Skeletal muscle tissue (tissue), 3 donors: ENCODE measurements at regions not wholly inside any gene's neighbourhood (a gene's known extent, or its start where the extent isn't known, plus 50 kb on each side); places are given as distances from the start of the nearest gene placed in this dataset.
"Not testable (repeated sequence)": the region's sequence is repeated elsewhere in the genome, so short reads cannot be mapped to it uniquely, and the experiment has no call there.

Source experiments
- H3K27ac ChIP-seq: one replicate; pipeline ENCODE4 v1.7.0; 2013; ENCODE audit warnings: mild to moderate bottlenecking, low read depth, low read length, inconsistent platforms
- H3K27me3 ChIP-seq, 3 donors: one replicate each; pipeline ENCODE4 v1.7.0; 2013; ENCODE audit warnings: low read length in 3 of 3; ENCODE audit not compliant: control insufficient read depth in 3 of 3, insufficient read depth in 3 of 3
- H3K36me3 ChIP-seq, 3 donors: one replicate each; pipeline ENCODE4 v1.7.0; 2013; ENCODE audit warnings: low read length in 3 of 3; ENCODE audit not compliant: control insufficient read depth in 3 of 3, insufficient read depth in 3 of 3
- H3K4me1 ChIP-seq, 3 donors: one replicate each; pipeline ENCODE4 v1.7.0; 2013; ENCODE audit warnings: low read length in 3 of 3, mild to moderate bottlenecking in 3 of 3; ENCODE audit not compliant: control insufficient read depth in 3 of 3, insufficient read depth in 3 of 3
- H3K4me3 ChIP-seq, 3 donors: one replicate each; pipeline ENCODE4 v1.7.0; 2013; ENCODE audit warnings: low read length in 3 of 3
- H3K9ac ChIP-seq, 3 donors: one replicate each; pipeline ENCODE4 v1.7.0; 2013; ENCODE audit warnings: low read length in 3 of 3, mild to moderate bottlenecking in 3 of 3, moderate library complexity in 2 of 3, low read depth in 1 of 3
- H3K9me3 ChIP-seq, 3 donors: one replicate each; pipeline ENCODE4 v1.7.0; 2013; ENCODE audit warnings: low read length in 3 of 3; ENCODE audit not compliant: control insufficient read depth in 3 of 3
- donor health status: Osteomylitis.

- Histone ChIP-seq H3K27ac (no peak overlapping the region), H3K27me3 (no peaks in the 10 kb centered on the region), H3K9me3 (no peaks in the 10 kb centered on the region), H3K4me1 (peaks cover 0 to 7% (median 5%) of the 10 kb centered on the region in 3 donors), H3K4me3 (no peak overlapping the region), H3K9ac (no peak overlapping the region), H3K36me3 (no peaks in the 10 kb centered on the region)
Measured at GRCh38 chr2:43010438-43011157, 215.8 kb downstream of the ZFP36L2 start.

GRCh38 chr2:43009448-43009847, 217.0 kb downstream of the ZFP36L2 start:
- Histone ChIP-seq H3K36me3 (no peaks in the 10 kb centered on the region), H3K9me3 (no peaks in the 10 kb centered on the region)

DNA sequence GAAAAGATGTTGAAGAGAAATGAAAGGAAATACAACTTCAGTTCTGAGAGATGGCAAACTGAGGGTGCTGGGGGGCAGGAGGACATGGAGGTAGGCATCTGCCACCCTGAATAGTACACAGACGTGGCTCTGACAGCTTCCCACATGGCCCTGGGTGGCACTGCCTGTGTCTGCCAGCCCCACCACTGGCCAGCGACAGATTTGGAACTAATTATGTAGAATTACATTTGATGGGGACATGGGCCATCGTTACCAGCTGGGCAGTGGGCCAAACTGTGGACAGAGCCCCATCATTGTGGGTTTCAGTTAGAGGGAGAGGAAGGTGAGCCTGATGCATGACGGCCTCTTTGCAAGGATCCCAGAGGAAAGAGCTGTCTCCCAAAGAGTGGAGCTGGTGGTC, 216.0 kb upstream of the HAAO start:
- no peak overlapping the region for H3K27ac ChIP-seq
- H3K4me1 ChIP-seq, result peaks cover 0 to 7% (median 5%) of the 10 kb centered on the region in 3 donors
- no peaks in the 10 kb centered on the region for H3K27me3 ChIP-seq
- no peaks in the 10 kb centered on the region for H3K36me3 ChIP-seq
- no peak overlapping the region for H3K9ac ChIP-seq
- H3K4me3 ChIP-seq, result no peak overlapping the region
- H3K9me3 ChIP-seq, result no peaks in the 10 kb centered on the region

More at GRCh38 chr2:43009448-43009847, 217.0 kb downstream of the ZFP36L2 start:
- Histone ChIP-seq H3K4me1 (peaks cover 0 to 7% (median 5%) of the 10 kb centered on the region in 3 donors), H3K27me3 (no peaks in the 10 kb centered on the region), H3K27ac (no peak overlapping the region), H3K4me3 (no peak overlapping the region), H3K9ac (no peak overlapping the region)

- Histone ChIP-seq H3K27ac (no peak overlapping the region), H3K4me3 (no peak overlapping the region), H3K9me3 (no peaks in the 10 kb centered on the region), H3K36me3 (no peaks in the 10 kb centered on the region), H3K4me1 (peaks cover 0 to 7% (median 5%) of the 10 kb centered on the region in 3 donors), H3K9ac (no peak overlapping the region), H3K27me3 (no peaks in the 10 kb centered on the region)
Measured at GRCh38 chr2:43007901-43008300, 215.5 kb upstream of the HAAO start.

- Histone ChIP-seq H3K9me3 (no peaks in the 10 kb centered on the region), H3K27ac (no peak overlapping the region), H3K4me1 (peaks cover 0 to 7% (median 5%) of the 10 kb centered on the region in 3 donors), H3K9ac (no peak overlapping the region), H3K27me3 (no peaks in the 10 kb centered on the region), H3K4me3 (no peak overlapping the region), H3K36me3 (no peaks in the 10 kb centered on the region)
Measured at GRCh38 chr2:43006834-43007543, 214.6 kb upstream of the HAAO start.

- Histone ChIP-seq H3K36me3 (no peaks in the 10 kb centered on the region), H3K9ac (no peak overlapping the region), H3K9me3 (no peaks in the 10 kb centered on the region), H3K4me1 (peaks cover 0 to 6% (median 5%) of the 10 kb centered on the region in 3 donors), H3K4me3 (no peak overlapping the region), H3K27me3 (no peaks in the 10 kb centered on the region), H3K27ac (no peak overlapping the region)
Measured at GRCh38 chr2:43005975-43006833, 213.8 kb upstream of the HAAO start.

GRCh38 chr2:43005245-43005974, 213.0 kb upstream of the HAAO start:
- Histone ChIP-seq H3K9ac (no peak overlapping the region), H3K27ac (no peak overlapping the region), H3K27me3 (no peaks in the 10 kb centered on the region), H3K4me3 (no peak overlapping the region), H3K4me1 (no peaks in the 10 kb centered on the region), H3K9me3 (no peaks in the 10 kb centered on the region), H3K36me3 (no peaks in the 10 kb centered on the region)

DNA sequence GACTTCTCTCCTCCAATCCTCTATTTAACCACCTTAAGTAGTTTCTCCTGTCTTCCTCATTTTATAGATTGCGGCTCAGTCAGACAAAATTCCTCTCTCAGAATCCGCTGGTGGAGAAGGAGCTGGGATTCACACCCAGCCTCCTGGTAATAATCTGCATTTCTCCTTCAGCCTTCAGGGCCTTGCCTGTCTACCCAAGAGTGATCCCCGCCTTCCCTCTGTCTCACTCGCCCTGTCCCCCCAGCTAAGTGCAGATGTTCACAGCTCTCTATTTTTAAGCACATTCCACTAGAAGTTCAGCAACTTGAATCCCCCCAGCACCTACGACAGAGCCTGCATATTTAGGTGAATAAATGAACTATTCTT, 212.5 kb upstream of the HAAO start:
- no peak overlapping the region for H3K9ac ChIP-seq
- H3K4me3 ChIP-seq, result no peak overlapping the region
- H3K27me3 ChIP-seq, result no peaks in the 10 kb centered on the region
- no peaks in the 10 kb centered on the region for H3K4me1 ChIP-seq
- no peak overlapping the region for H3K27ac ChIP-seq
- no peaks in the 10 kb centered on the region for H3K36me3 ChIP-seq
- H3K9me3 ChIP-seq, result no peaks in the 10 kb centered on the region

DNA sequence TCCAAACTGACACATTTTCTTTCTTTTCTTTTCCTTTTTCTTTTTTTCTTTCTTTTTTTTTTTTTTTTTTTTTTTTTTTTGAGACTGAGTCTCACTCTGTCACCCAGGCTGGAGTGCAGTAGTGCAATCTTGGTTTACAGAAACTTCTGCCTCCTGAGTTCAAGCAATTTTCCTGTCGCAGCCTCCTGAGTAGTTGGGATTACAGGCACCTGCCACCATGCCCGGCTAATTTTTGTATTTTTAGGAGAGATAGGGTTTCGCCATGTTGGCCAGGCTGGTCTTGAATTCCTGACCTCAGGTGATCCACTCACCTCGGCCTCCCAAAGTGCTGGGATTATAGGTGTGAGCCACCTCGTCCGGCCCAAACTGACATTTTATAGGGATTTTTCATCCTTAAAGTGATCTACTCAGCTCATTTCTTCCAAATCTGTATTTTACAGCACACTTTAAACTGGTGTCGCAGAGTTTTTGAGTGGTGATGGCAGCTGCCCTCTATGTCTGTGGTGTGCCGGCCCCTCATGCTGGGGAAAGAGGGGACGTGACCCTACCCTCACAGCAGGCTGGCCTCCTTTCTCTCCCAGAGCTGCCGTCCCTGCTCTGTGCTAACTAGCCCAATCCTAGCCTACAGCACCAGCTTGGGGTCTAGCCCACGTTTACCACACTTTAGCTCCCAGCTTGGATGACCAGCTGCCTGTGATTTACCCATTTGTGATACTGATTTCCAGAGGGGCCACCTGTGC, 211.9 kb upstream of the HAAO start:
- H3K4me3 ChIP-seq, H3K27ac ChIP-seq, H3K36me3 ChIP-seq, H3K9ac ChIP-seq, H3K9me3 ChIP-seq, H3K27me3 ChIP-seq, H3K4me1 ChIP-seq: not testable (repeated sequence)
